ENCODE measurements at regions not wholly inside any gene's neighbourhood (a gene's known extent, or its start where the extent isn't known, plus 50 kb on each side); places are given as distances from the start of the nearest gene placed in this dataset.

DNA sequence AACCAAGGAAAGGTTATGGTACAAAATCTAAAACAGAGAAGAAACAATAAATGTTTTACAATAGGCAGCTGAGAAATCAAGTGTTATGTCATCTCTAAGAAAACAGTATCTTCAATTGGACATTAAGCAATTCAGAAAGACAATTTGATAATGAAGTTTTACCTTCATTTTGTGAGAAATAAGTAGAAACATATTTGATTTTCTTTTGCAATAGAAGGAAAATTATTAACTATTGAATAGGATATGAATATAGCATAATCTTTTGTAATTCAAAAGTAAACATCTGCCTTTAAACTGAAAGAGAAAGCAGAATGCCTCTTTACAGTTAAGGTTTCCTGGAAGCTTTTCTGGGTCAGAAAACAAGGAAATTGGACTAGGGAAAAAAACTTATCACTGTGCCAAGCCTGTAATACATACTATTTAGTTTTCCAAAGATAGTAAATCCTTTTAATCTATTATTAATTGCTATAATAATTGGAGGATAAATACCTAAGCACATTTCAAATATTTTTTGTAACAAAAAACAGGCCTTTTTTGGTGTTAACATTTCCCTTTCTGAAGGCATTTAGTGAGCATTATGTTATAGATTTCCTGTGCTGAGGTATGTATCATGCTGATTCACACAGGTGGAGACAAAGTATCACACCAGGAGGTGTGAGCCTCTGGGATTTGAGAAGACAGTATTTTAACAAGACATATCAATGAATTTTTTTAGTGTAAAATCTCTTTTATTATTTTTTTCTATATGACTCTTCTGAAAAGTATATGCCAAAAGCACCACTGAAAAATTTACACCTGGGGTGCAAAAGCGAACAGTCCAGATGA is 947.0 kb upstream of the CDH2 start:
- TF ChIP-seq, protein P1, sequence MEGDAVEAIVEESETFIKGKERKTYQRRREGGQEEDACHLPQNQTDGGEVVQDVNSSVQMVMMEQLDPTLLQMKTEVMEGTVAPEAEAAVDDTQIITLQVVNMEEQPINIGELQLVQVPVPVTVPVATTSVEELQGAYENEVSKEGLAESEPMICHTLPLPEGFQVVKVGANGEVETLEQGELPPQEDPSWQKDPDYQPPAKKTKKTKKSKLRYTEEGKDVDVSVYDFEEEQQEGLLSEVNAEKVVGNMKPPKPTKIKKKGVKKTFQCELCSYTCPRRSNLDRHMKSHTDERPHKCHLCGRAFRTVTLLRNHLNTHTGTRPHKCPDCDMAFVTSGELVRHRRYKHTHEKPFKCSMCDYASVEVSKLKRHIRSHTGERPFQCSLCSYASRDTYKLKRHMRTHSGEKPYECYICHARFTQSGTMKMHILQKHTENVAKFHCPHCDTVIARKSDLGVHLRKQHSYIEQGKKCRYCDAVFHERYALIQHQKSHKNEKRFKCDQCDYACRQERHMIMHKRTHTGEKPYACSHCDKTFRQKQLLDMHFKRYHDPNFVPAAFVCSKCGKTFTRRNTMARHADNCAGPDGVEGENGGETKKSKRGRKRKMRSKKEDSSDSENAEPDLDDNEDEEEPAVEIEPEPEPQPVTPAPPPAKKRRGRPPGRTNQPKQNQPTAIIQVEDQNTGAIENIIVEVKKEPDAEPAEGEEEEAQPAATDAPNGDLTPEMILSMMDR (IDR thresholded peaks at IDR 0.05), result no peak
- TF ChIP-seq POLR2AphosphoS5 (IDR thresholded peaks at IDR 0.05; ENCODE audit: low read depth, low read length), result no peak
- TF ChIP-seq SIN3A (IDR thresholded peaks at IDR 0.05; ENCODE audit: borderline replicate concordance, insufficient read depth, low read depth, low read length), result no peak
- TF ChIP-seq, protein P2, sequence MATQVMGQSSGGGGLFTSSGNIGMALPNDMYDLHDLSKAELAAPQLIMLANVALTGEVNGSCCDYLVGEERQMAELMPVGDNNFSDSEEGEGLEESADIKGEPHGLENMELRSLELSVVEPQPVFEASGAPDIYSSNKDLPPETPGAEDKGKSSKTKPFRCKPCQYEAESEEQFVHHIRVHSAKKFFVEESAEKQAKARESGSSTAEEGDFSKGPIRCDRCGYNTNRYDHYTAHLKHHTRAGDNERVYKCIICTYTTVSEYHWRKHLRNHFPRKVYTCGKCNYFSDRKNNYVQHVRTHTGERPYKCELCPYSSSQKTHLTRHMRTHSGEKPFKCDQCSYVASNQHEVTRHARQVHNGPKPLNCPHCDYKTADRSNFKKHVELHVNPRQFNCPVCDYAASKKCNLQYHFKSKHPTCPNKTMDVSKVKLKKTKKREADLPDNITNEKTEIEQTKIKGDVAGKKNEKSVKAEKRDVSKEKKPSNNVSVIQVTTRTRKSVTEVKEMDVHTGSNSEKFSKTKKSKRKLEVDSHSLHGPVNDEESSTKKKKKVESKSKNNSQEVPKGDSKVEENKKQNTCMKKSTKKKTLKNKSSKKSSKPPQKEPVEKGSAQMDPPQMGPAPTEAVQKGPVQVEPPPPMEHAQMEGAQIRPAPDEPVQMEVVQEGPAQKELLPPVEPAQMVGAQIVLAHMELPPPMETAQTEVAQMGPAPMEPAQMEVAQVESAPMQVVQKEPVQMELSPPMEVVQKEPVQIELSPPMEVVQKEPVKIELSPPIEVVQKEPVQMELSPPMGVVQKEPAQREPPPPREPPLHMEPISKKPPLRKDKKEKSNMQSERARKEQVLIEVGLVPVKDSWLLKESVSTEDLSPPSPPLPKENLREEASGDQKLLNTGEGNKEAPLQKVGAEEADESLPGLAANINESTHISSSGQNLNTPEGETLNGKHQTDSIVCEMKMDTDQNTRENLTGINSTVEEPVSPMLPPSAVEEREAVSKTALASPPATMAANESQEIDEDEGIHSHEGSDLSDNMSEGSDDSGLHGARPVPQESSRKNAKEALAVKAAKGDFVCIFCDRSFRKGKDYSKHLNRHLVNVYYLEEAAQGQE (IDR thresholded peaks at IDR 0.05; ENCODE audit: insufficient read depth in 1 of 2, low read depth in 2 of 2, low read length in 1 of 2), result no peak
- no peak for TF ChIP-seq TCF7L2 (IDR thresholded peaks at IDR 0.05; ENCODE audit: low read depth, low read length)

Measured in Panc1 (cell line).